Left renal pelvis (tissue), 4 donors: ENCODE measurements at regions not wholly inside any gene's neighbourhood (a gene's known extent, or its start where the extent isn't known, plus 50 kb on each side); places are given as distances from the start of the nearest gene placed in this dataset.

Source experiments
- DNase-seq, 4 donors: peaks; one replicate each; pipeline ENCODE4 v3.0.0-alpha.2; 2013; ENCODE audit warnings: low read depth in 4 of 4, low spot score in 3 of 4

- no peak for DNase-seq
These were observed 55.9 kb upstream of the CAV2 start for GRCh38 chr7:116443646-116444045.

DNA sequence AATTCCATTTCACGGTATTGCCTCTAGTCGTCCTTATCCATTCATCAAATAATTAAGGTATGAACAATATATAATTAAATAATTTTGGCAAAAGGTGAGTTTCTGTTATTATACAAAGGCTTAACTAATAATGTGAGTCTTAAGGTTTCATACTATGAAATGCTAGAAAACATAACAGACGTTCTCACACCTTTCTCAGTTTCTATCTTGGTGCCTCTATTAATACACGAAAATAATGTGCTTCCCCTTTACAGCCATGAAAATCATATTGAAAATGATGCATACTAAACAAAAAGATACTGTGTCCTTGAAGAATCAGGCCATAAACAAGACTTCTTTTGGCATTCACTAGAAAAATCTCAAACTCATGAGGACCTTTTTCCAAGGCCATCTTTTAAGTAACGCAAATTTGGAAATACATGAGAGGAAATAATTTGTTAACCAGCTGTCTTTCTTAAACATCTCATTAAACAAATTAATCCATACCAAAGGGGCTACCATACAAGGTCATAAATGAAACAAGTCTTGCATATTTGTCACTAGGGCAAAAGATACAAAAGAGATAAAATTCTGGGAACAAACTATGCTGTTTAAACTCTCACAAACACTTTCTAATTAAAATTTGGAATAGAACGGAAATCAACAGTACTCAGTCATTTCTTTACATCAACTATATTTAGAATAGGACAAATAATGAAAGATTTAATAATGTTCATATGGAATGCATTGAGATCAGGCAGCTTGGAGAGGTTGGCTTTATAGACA is 53.9 kb upstream of the CAV2 start:
- DNase-seq: no peak

- DNase-seq: no peak
These were observed 53.2 kb upstream of the CAV2 start for GRCh38 chr7:116446212-116446855.

GRCh38 chr7:116447436-116447835 is 52.1 kb upstream of the CAV2 start:
- DNase-seq: no peak

- no peak for DNase-seq
These were observed 51.3 kb upstream of the CAV2 start for GRCh38 chr7:116447966-116448839.

DNA sequence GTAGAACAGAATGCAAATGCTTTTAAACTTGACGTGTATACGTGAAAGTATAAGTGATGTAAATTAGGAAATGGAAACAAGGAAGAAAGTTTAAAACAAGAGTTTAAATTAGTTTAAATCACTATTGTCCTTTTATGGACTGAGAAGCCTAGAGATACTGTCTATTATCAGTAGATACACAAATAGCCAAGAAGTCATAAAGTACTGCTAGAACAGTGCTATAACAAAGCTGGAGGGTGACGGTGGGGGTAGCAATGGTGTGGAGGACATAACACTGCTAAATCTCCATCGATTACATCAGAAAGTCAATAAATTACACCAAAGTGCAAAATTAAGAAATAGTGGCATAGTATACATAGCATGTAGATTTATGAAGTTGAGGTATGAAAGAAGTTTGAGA is 50.1 kb upstream of the CAV2 start:
- no peak for DNase-seq
